GM21515 (cell line): ENCODE measurements at regions not wholly inside any gene's neighbourhood (a gene's known extent, or its start where the extent isn't known, plus 50 kb on each side); places are given as distances from the start of the nearest gene placed in this dataset.

Source experiments
- ATAC-seq: cut with Tn5 transposase; IDR thresholded peaks from one replicate; pipeline ENCODE4 v1.9.1; 2021; ENCODE audit not compliant: unreplicated experiment

GRCh38 chrX:104309169-104309568 is 54.4 kb upstream of the ESX1 start:
- no peak for ATAC-seq

- no peak for ATAC-seq
Observed at GRCh38 chrX:104307341-104307740, 52.6 kb upstream of the ESX1 start.

GRCh38 chrX:104306180-104306579 is 51.4 kb upstream of the ESX1 start:
- no peak for ATAC-seq
